VCaP (cell line): ENCODE measurements at regions not wholly inside any gene's neighbourhood (a gene's known extent, or its start where the extent isn't known, plus 50 kb on each side); places are given as distances from the start of the nearest gene placed in this dataset.

ENCODE experiments used
- H3K27ac ChIP-seq: fragments of 450-650 bp; 2 replicates; pipeline ENCODE4 v1.5.1; 2017
- CTCF ChIP-seq: fragments of 450-650 bp; conservative IDR thresholded peaks from 2 replicates; pipeline ENCODE4 v1.5.1; 2017; ENCODE audit warnings: mild to moderate bottlenecking, moderate library complexity

- TF ChIP-seq CTCF = no peak
- H3K27ac ChIP-seq = no peak overlapping the region
These were observed 735.5 kb downstream of the CBLN2 start for GRCh38 chr18:71808616-71809015.

- no peak for TF ChIP-seq CTCF
- no peak overlapping the region for H3K27ac ChIP-seq
These were observed 736.6 kb downstream of the CBLN2 start for GRCh38 chr18:71807586-71807985.

- TF ChIP-seq CTCF = no peak
- no peak overlapping the region for H3K27ac ChIP-seq
These were observed 745.0 kb downstream of the CBLN2 start for GRCh38 chr18:71798986-71799673.

- no peak overlapping the region for H3K27ac ChIP-seq
- TF ChIP-seq CTCF = no peak
These were observed 746.6 kb downstream of the CBLN2 start for GRCh38 chr18:71797554-71797953.

- peak; percentile 75 for TF ChIP-seq CTCF
- H3K27ac ChIP-seq = no peak overlapping the region
These were observed 759.4 kb downstream of the CBLN2 start for GRCh38 chr18:71784777-71785176.

GRCh38 chr18:71760541-71760940 lies 783.6 kb downstream of the CBLN2 start:
- no peak for TF ChIP-seq CTCF
- H3K27ac ChIP-seq = no peak overlapping the region

- H3K27ac ChIP-seq = no peak overlapping the region
- TF ChIP-seq CTCF = no peak
These were observed 789.9 kb downstream of the CBLN2 start for GRCh38 chr18:71754246-71754645.
